SH-SY5Y (cell line): ENCODE measurements at regions not wholly inside any gene's neighbourhood (a gene's known extent, or its start where the extent isn't known, plus 50 kb on each side); places are given as distances from the start of the nearest gene placed in this dataset.

Experiments
- GATA2 ChIP-seq: IDR thresholded peaks from 2 replicates; pipeline ENCODE4 v1.6.1; 2011; ENCODE audit warnings: mild to moderate bottlenecking, low read depth, low read length
- GATA3 ChIP-seq: IDR thresholded peaks from 2 replicates; pipeline ENCODE4 v1.6.1; 2011; ENCODE audit warnings: low read depth, mild to moderate bottlenecking, low read length, moderate library complexity

GRCh38 chr6:90420500-90420899 lies 123.9 kb upstream of the BACH2 start:
- TF ChIP-seq GATA2, result no peak
- no peak for TF ChIP-seq GATA3
